ENCODE measurements at regions not wholly inside any gene's neighbourhood (a gene's known extent, or its start where the extent isn't known, plus 50 kb on each side); places are given as distances from the start of the nearest gene placed in this dataset.

DNA sequence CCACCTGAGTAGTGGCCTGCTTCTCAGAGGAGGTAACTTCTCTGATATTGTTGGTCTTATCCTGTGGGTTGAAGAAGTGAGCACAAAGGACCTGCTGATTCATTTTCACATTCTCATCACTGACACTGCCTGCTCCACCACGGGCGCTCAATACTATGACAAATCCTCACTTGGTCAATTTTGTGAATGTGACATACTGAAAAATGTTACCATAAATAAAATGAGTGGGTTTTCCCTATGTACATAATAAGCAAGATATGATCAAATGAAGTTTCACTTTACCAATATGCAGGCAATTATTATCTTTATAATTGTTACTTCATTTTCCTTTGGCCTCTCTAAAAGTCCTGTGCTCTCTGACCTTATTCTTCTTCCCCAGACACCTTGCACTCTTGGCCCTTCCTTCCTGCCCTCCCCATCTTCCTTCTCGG is 71.5 kb upstream of the RIPOR2 start:
- Histone ChIP-seq H3K27me3 (no peaks in the 10 kb centered on the region), H3K4me3 (no peak overlapping the region), H3K36me3 (no peaks in the 10 kb centered on the region), H3K27ac (peak overlapping the region; percentile 60 to 82), H3K9me3 (no peaks in the 10 kb centered on the region), H3K4me1 (peaks cover 0 to 12% of the 10 kb centered on the region in 2 donors)
- DNase-seq (ENCODE audit: low spot score in 2 of 2) = no peak
- intact Hi-C loops (cut with DNase I) = no loop called here
- TF ChIP-seq CTCF (IDR thresholded peaks at IDR 0.05) = no peak

- H3K27ac ChIP-seq = no peak overlapping the region
- H3K4me3 ChIP-seq = no peak overlapping the region
- H3K4me1 ChIP-seq = peaks cover 0 to 12% of the 10 kb centered on the region in 2 donors
- TF ChIP-seq CTCF (IDR thresholded peaks at IDR 0.05) = no peak
- H3K9me3 ChIP-seq = no peaks in the 10 kb centered on the region
- DNase-seq (ENCODE audit: low spot score in 2 of 2) = no peak
- H3K36me3 ChIP-seq = no peaks in the 10 kb centered on the region
- intact Hi-C loops (cut with DNase I) = no loop called here
- H3K27me3 ChIP-seq = no peaks in the 10 kb centered on the region
Observed at GRCh38 chr6:25008707-25009392, 73.1 kb upstream of the RIPOR2 start.

DNA sequence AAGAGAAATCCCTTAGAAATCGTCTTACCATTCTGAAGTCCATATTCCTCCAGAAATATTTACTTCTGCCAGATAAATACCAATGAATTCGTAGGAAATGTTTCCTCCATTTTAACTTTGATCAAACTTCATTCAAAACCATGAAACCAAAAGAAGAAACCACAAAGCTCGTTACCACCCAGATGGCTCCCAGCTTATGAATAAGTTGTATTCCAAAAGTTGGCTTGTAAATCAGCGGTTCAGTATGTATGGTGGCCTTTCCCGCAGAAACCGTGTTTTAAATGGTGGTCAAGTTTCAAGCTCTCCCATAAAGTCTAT is 73.6 kb upstream of the RIPOR2 start:
- no peak for TF ChIP-seq CTCF (IDR thresholded peaks at IDR 0.05)
- intact Hi-C loops (cut with DNase I) = no loop called here
- H3K9me3 ChIP-seq = no peaks in the 10 kb centered on the region

DNA sequence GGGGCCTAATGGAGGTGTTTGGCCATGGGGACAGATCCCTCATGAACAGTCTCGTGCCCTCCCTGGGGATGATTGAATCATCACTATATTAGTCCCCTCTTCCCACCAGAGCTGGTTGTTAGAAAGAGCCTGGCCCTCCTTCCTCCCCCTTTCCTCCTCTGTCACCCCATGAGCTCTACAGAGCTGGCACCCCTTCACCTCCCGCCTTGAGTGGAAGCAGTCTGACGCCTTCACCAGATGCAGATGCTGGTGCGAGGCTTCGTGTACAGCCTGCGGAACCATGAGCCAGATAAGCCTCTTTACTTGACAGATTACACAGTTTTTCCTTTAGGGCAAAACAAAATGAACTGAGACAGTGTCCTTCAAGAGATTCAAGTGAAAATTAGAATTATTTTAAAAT is 74.4 kb upstream of the RIPOR2 start:
- DNase-seq (ENCODE audit: low spot score in 2 of 2) = no peak
- H3K4me3 ChIP-seq = no peak overlapping the region
- no peaks in the 10 kb centered on the region for H3K9me3 ChIP-seq
- no peaks in the 10 kb centered on the region for H3K36me3 ChIP-seq
- no peak for TF ChIP-seq CTCF (IDR thresholded peaks at IDR 0.05)
- H3K27ac ChIP-seq = no peak overlapping the region
- H3K27me3 ChIP-seq = no peaks in the 10 kb centered on the region
- intact Hi-C loops (cut with DNase I) = no loop called here
- H3K4me1 ChIP-seq = peaks cover 0 to 12% of the 10 kb centered on the region in 2 donors

More for the DNA sequence above, 73.6 kb upstream of the RIPOR2 start:
- no peaks in the 10 kb centered on the region for H3K27me3 ChIP-seq
- H3K4me1 ChIP-seq = peaks cover 0 to 12% of the 10 kb centered on the region in 2 donors
- no peak overlapping the region for H3K27ac ChIP-seq
- DNase-seq (ENCODE audit: low spot score in 2 of 2) = no peak
- no peaks in the 10 kb centered on the region for H3K36me3 ChIP-seq
- no peak overlapping the region for H3K4me3 ChIP-seq

- peaks cover 0 to 12% of the 10 kb centered on the region in 2 donors for H3K4me1 ChIP-seq
- no peak overlapping the region for H3K4me3 ChIP-seq
- H3K27me3 ChIP-seq = no peaks in the 10 kb centered on the region
- no peak for TF ChIP-seq CTCF (IDR thresholded peaks at IDR 0.05)
- no peaks in the 10 kb centered on the region for H3K36me3 ChIP-seq
- intact Hi-C loops (cut with DNase I) = no loop called here
- H3K9me3 ChIP-seq = no peaks in the 10 kb centered on the region
- H3K27ac ChIP-seq = no peak overlapping the region
- DNase-seq (ENCODE audit: low spot score in 2 of 2) = no peak
Observed at GRCh38 chr6:25010902-25011625, 75.3 kb upstream of the RIPOR2 start.
